DOHH2 (cell line): ENCODE measurements at regions not wholly inside any gene's neighbourhood (a gene's known extent, or its start where the extent isn't known, plus 50 kb on each side); places are given as distances from the start of the nearest gene placed in this dataset.

Experiments
- EZH2phosphoT487 ChIP-seq: fragments of 200-600 bp; sonication (generic); IDR thresholded peaks from 2 replicates; pipeline ENCODE4 v1.6.1; 2017; ENCODE audit warnings: borderline replicate concordance, mild to moderate bottlenecking, antibody characterized with exemption, low read length, moderate library complexity, mixed read lengths
- TF ChIP-seq, protein P1 (sequence below): fragments of 200-600 bp; sonication (generic); IDR thresholded peaks from one replicate; pipeline ENCODE4 v1.5.1; 2014; ENCODE audit warnings: antibody characterized with exemption, mild to moderate bottlenecking, low read depth, low read length; ENCODE audit not compliant: poor library complexity, severe bottlenecking

DNA sequence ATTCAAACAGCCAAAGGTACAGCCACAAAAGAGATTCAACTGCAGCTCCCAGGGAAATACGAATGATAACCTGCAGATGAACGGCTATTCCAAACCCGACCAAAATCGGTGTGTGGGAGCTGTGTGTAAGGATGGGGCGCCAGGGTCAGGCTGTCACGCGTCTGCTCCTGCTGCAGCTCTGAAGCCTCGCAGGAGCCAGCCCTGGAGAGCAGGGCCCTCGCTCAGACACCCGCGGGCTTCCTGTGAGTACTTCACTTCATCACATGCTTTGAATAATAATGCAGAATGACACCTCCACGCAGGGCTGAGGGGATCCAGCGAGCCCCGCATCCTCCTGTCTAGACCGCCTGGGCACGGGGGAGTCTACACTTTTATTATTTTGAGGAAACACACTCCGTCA, 307.5 kb upstream of the IRX2 start:
- TF ChIP-seq, protein P1, sequence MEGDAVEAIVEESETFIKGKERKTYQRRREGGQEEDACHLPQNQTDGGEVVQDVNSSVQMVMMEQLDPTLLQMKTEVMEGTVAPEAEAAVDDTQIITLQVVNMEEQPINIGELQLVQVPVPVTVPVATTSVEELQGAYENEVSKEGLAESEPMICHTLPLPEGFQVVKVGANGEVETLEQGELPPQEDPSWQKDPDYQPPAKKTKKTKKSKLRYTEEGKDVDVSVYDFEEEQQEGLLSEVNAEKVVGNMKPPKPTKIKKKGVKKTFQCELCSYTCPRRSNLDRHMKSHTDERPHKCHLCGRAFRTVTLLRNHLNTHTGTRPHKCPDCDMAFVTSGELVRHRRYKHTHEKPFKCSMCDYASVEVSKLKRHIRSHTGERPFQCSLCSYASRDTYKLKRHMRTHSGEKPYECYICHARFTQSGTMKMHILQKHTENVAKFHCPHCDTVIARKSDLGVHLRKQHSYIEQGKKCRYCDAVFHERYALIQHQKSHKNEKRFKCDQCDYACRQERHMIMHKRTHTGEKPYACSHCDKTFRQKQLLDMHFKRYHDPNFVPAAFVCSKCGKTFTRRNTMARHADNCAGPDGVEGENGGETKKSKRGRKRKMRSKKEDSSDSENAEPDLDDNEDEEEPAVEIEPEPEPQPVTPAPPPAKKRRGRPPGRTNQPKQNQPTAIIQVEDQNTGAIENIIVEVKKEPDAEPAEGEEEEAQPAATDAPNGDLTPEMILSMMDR, result no peak
- no peak for TF ChIP-seq EZH2phosphoT487
